ENCODE measurements at regions not wholly inside any gene's neighbourhood (a gene's known extent, or its start where the extent isn't known, plus 50 kb on each side); places are given as distances from the start of the nearest gene placed in this dataset.

GRCh38 chr2:224281374-224281773, 120.5 kb downstream of the FAM124B start:
- Mint-ChIP-seq H3K4me3 (no peak overlapping the region), H3K4me1 (no peaks in the 10 kb centered on the region), H3K9me3 (no peaks in the 10 kb centered on the region), H3K27me3 (peaks cover 10% of the 10 kb centered on the region), H3K27ac (no peak overlapping the region), H3K36me3 (no peaks in the 10 kb centered on the region)
- no peak for DNase-seq (ENCODE audit: low spot score in 2 of 2)
- no peak for ATAC-seq (ENCODE audit: low read depth)

GRCh38 chr2:224278531-224278930, 123.4 kb downstream of the FAM124B start:
- Mint-ChIP-seq H3K9me3 (no peaks in the 10 kb centered on the region), H3K27me3 (peaks cover 10% of the 10 kb centered on the region), H3K36me3 (no peaks in the 10 kb centered on the region), H3K4me1 (no peaks in the 10 kb centered on the region), H3K4me3 (no peak overlapping the region), H3K27ac (no peak overlapping the region)
- DNase-seq (ENCODE audit: low spot score in 2 of 2) (no peak), ATAC-seq (ENCODE audit: low read depth) (no peak)

- Mint-ChIP-seq H3K4me1 (no peaks in the 10 kb centered on the region), H3K27me3 (peaks cover 6% of the 10 kb centered on the region), H3K9me3 (no peaks in the 10 kb centered on the region), H3K4me3 (no peak overlapping the region), H3K36me3 (no peaks in the 10 kb centered on the region), H3K27ac (no peak overlapping the region)
- DNase-seq (ENCODE audit: low spot score in 2 of 2) (no peak), ATAC-seq (ENCODE audit: low read depth) (no peak)
Measured at GRCh38 chr2:224276251-224276650, 125.7 kb downstream of the FAM124B start.

GRCh38 chr2:224272237-224272910, 129.5 kb downstream of the FAM124B start:
- no peaks in the 10 kb centered on the region for H3K4me1 Mint-ChIP-seq
- DNase-seq (ENCODE audit: low spot score in 2 of 2): no peak
- peaks cover 2% of the 10 kb centered on the region for H3K27me3 Mint-ChIP-seq
- no peak overlapping the region for H3K4me3 Mint-ChIP-seq
- no peaks in the 10 kb centered on the region for H3K9me3 Mint-ChIP-seq
- no peak overlapping the region for H3K27ac Mint-ChIP-seq
- ATAC-seq (ENCODE audit: low read depth): no peak
- H3K36me3 Mint-ChIP-seq: no peaks in the 10 kb centered on the region

GRCh38 chr2:224271617-224272236, 130.2 kb downstream of the FAM124B start:
- ATAC-seq (ENCODE audit: low read depth): no peak
- DNase-seq (ENCODE audit: low spot score in 2 of 2): no peak
- Mint-ChIP-seq H3K4me1 (no peaks in the 10 kb centered on the region), H3K36me3 (no peaks in the 10 kb centered on the region), H3K9me3 (no peaks in the 10 kb centered on the region), H3K4me3 (no peak overlapping the region), H3K27ac (no peak overlapping the region), H3K27me3 (peaks cover 2% of the 10 kb centered on the region)

GRCh38 chr2:224268441-224268840, 133.5 kb downstream of the FAM124B start:
- Mint-ChIP-seq H3K27me3 (peaks cover 11% of the 10 kb centered on the region), H3K36me3 (no peaks in the 10 kb centered on the region), H3K4me1 (no peaks in the 10 kb centered on the region), H3K27ac (no peak overlapping the region), H3K4me3 (no peak overlapping the region), H3K9me3 (no peaks in the 10 kb centered on the region)
- DNase-seq (ENCODE audit: low spot score in 2 of 2): no peak
- ATAC-seq (ENCODE audit: low read depth): no peak

GRCh38 chr2:224264259-224264658, 137.6 kb downstream of the FAM124B start:
- no peak for DNase-seq (ENCODE audit: low spot score in 2 of 2)
- Mint-ChIP-seq H3K4me1 (peaks cover 4% of the 10 kb centered on the region), H3K36me3 (no peaks in the 10 kb centered on the region), H3K27ac (no peak overlapping the region), H3K9me3 (no peaks in the 10 kb centered on the region), H3K27me3 (peaks cover 11% of the 10 kb centered on the region), H3K4me3 (no peak overlapping the region)
- no peak for ATAC-seq (ENCODE audit: low read depth)

- H3K27me3 Mint-ChIP-seq: peaks cover 13% of the 10 kb centered on the region
- no peak overlapping the region for H3K27ac Mint-ChIP-seq
- no peak overlapping the region for H3K4me3 Mint-ChIP-seq
- DNase-seq (ENCODE audit: low spot score in 2 of 2) (no peak), ATAC-seq (ENCODE audit: low read depth) (no peak)
- no peaks in the 10 kb centered on the region for H3K9me3 Mint-ChIP-seq
- H3K4me1 Mint-ChIP-seq: peaks cover 4% of the 10 kb centered on the region
- no peaks in the 10 kb centered on the region for H3K36me3 Mint-ChIP-seq
Measured at GRCh38 chr2:224263571-224264043, 138.3 kb downstream of the FAM124B start.

- H3K27ac Mint-ChIP-seq: no peak overlapping the region
- no peak for DNase-seq (ENCODE audit: low spot score in 2 of 2)
- ATAC-seq (ENCODE audit: low read depth): no peak
- no peak overlapping the region for H3K4me3 Mint-ChIP-seq
- H3K9me3 Mint-ChIP-seq: no peaks in the 10 kb centered on the region
- H3K27me3 Mint-ChIP-seq: peaks cover 15% of the 10 kb centered on the region
- peaks cover 4% of the 10 kb centered on the region for H3K4me1 Mint-ChIP-seq
- H3K36me3 Mint-ChIP-seq: no peaks in the 10 kb centered on the region
Measured at GRCh38 chr2:224261326-224261725, 140.6 kb downstream of the FAM124B start.

GRCh38 chr2:224260372-224261020, 141.4 kb downstream of the FAM124B start:
- no peaks in the 10 kb centered on the region for H3K36me3 Mint-ChIP-seq
- peaks cover 11% of the 10 kb centered on the region for H3K27me3 Mint-ChIP-seq
- ATAC-seq (ENCODE audit: low read depth): no peak
- H3K27ac Mint-ChIP-seq: no peak overlapping the region
- no peaks in the 10 kb centered on the region for H3K9me3 Mint-ChIP-seq
- peaks cover 4% of the 10 kb centered on the region for H3K4me1 Mint-ChIP-seq
- no peak overlapping the region for H3K4me3 Mint-ChIP-seq
- no peak for DNase-seq (ENCODE audit: low spot score in 2 of 2)

- no peak for ATAC-seq (ENCODE audit: low read depth)
- Mint-ChIP-seq H3K27me3 (peaks cover 9% of the 10 kb centered on the region), H3K9me3 (no peaks in the 10 kb centered on the region), H3K27ac (no peak overlapping the region), H3K36me3 (no peaks in the 10 kb centered on the region), H3K4me1 (peaks cover 4% of the 10 kb centered on the region), H3K4me3 (no peak overlapping the region)
- DNase-seq (ENCODE audit: low spot score in 2 of 2): no peak
Measured at GRCh38 chr2:224259831-224260230, 142.1 kb downstream of the FAM124B start.

GRCh38 chr2:224258059-224258458, 143.8 kb downstream of the FAM124B start:
- Mint-ChIP-seq H3K27ac (no peak overlapping the region), H3K4me1 (peaks cover 4% of the 10 kb centered on the region), H3K4me3 (no peak overlapping the region), H3K36me3 (no peaks in the 10 kb centered on the region), H3K27me3 (peaks cover 10% of the 10 kb centered on the region), H3K9me3 (no peaks in the 10 kb centered on the region)
- ATAC-seq (ENCODE audit: low read depth) (no peak), DNase-seq (ENCODE audit: low spot score in 2 of 2) (no peak)

GRCh38 chr2:224257156-224257555, 144.8 kb downstream of the FAM124B start:
- H3K4me1 Mint-ChIP-seq: peaks cover 4% of the 10 kb centered on the region
- H3K27ac Mint-ChIP-seq: no peak overlapping the region
- ATAC-seq (ENCODE audit: low read depth) (no peak), DNase-seq (ENCODE audit: low spot score in 2 of 2) (no peak)
- H3K9me3 Mint-ChIP-seq: no peaks in the 10 kb centered on the region
- no peaks in the 10 kb centered on the region for H3K36me3 Mint-ChIP-seq
- peaks cover 7% of the 10 kb centered on the region for H3K27me3 Mint-ChIP-seq
- H3K4me3 Mint-ChIP-seq: no peak overlapping the region

GRCh38 chr2:224253464-224253863, 148.4 kb downstream of the FAM124B start:
- Mint-ChIP-seq H3K4me1 (no peaks in the 10 kb centered on the region), H3K4me3 (no peak overlapping the region), H3K27ac (no peak overlapping the region), H3K9me3 (no peaks in the 10 kb centered on the region), H3K27me3 (peaks cover 7% of the 10 kb centered on the region), H3K36me3 (no peaks in the 10 kb centered on the region)
- no peak for ATAC-seq (ENCODE audit: low read depth)
- no peak for DNase-seq (ENCODE audit: low spot score in 2 of 2)

Data from memory B cell (primary cell).